H1 (cell line): ENCODE measurements at regions not wholly inside any gene's neighbourhood (a gene's known extent, or its start where the extent isn't known, plus 50 kb on each side); places are given as distances from the start of the nearest gene placed in this dataset.

Experiments
- BCL11A ChIP-seq, 2 experiments: IDR thresholded peaks; one replicate each; pipeline ENCODE4 v1.6.1; 2011; ENCODE audit warnings: low read depth in 2 of 2, low read length in 2 of 2, mild to moderate bottlenecking in 2 of 2
- RAD21 ChIP-seq, 2 experiments: IDR thresholded peaks in 1 of 2; conservative IDR thresholded peaks in 1 of 2; 2 replicates each; pipeline ENCODE4 v1.6.1; 2011; ENCODE audit warnings: low read depth in 2 of 2, low read length in 2 of 2, improper control_type of control experiment in 1 of 2, inconsistent platforms in 1 of 2, mild to moderate bottlenecking in 1 of 2, moderate library complexity in 1 of 2
- SAP30 ChIP-seq: fragments of 300-600 bp; sonication (generic); IDR thresholded peaks from 2 replicates; pipeline ENCODE4 v1.7.1; 2012; ENCODE audit warnings: low read length, moderate library complexity, mild to moderate bottlenecking, inconsistent platforms; ENCODE audit not compliant: insufficient read depth, insufficient replicate concordance

DNA sequence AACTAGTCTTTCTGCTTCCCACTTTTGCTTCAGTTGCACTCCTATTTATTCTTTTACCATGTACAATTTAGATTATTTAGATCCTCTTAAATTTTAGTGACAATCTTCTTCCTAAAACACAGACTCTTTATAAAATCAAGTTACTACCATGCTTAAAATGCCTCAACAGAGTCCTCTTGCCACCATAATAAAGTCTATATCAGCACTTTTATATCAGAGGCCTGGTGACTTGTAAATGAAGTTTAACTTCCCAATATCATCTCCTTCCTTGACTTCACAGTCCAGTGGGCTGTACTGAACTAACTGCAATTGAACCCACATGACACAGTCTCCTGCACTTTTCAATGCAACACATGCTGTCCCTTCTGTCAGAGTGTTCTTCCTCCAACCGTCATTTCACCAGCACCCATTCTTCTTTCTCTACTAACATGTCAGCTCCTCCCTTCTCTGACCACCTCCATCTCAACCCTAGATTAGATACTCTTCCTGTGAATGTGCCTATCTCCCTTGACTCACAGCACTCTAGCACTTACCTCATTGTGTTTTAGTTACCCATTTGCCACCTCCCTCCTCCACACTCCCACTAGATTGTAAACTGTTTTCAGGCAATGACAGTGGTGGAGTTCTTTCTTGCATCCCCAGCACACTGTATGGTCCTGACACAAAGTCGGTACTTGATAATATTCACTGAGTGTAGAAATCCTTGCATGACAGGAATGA is 414.9 kb downstream of the SATB2 start (continued):
- no peak for TF ChIP-seq RAD21 (IDR thresholded peaks at IDR 0.05 in 1 of 2, conservative IDR thresholded peaks at IDR 0.05 in 1 of 2; ENCODE audit: low read depth in 2 of 2, low read length in 2 of 2)
- no peak for TF ChIP-seq SAP30
- TF ChIP-seq BCL11A (IDR thresholded peaks at IDR 0.05; ENCODE audit: low read depth in 2 of 2, low read length in 2 of 2), result no peak
